ENCODE measurements at regions not wholly inside any gene's neighbourhood (a gene's known extent, or its start where the extent isn't known, plus 50 kb on each side); places are given as distances from the start of the nearest gene placed in this dataset.
A peak's percentile ranks its signal among the peaks of the same experiment; 100 is the strongest.

GRCh38 chr14:94889520-94890312 is 119.8 kb upstream of the GSC start:
- intact Hi-C loops (cut with DNase I): no loop called here
- no peak overlapping the region for H3K4me3 ChIP-seq
- no peak overlapping the region for H3K27ac ChIP-seq
- TF ChIP-seq POLR2AphosphoS5 (IDR thresholded peaks at IDR 0.05) (no peak), CTCF (IDR thresholded peaks at IDR 0.05) (no peak), EP300 (IDR thresholded peaks at IDR 0.05) (no peak), POLR2A (IDR thresholded peaks at IDR 0.05) (no peak)
- no peaks in the 10 kb centered on the region for H3K4me1 ChIP-seq
- no peaks in the 10 kb centered on the region for H3K27me3 ChIP-seq
- no peak for DNase-seq
- 91 to 96% methylated on average over 6 of the region's 6 CpGs for WGBS, 2 donors
- H3K36me3 ChIP-seq: no peaks in the 10 kb centered on the region
- no peaks in the 10 kb centered on the region for H3K9me3 ChIP-seq

- H3K4me1 ChIP-seq: no peaks in the 10 kb centered on the region
- no peak overlapping the region for H3K27ac ChIP-seq
- WGBS, 2 donors: 17 to 66% methylated on average over 12 of the region's 12 CpGs
- intact Hi-C loops (cut with DNase I): no loop called here
- no peaks in the 10 kb centered on the region for H3K9me3 ChIP-seq
- no peak for DNase-seq
- no peaks in the 10 kb centered on the region for H3K27me3 ChIP-seq
- no peaks in the 10 kb centered on the region for H3K36me3 ChIP-seq
- H3K4me3 ChIP-seq: no peak overlapping the region
- no peak for TF ChIP-seq EP300 (IDR thresholded peaks at IDR 0.05)
- peak in 1 of 2 donors; percentile 46 for TF ChIP-seq POLR2A (IDR thresholded peaks at IDR 0.05)
- no peak for TF ChIP-seq POLR2AphosphoS5 (IDR thresholded peaks at IDR 0.05)
- no peak for TF ChIP-seq CTCF (IDR thresholded peaks at IDR 0.05)
Observed at GRCh38 chr14:94888121-94888520, 118.2 kb upstream of the GSC start.

GRCh38 chr14:94887591-94887990 is 117.7 kb upstream of the GSC start:
- H3K4me3 ChIP-seq: no peak overlapping the region
- TF ChIP-seq POLR2A (IDR thresholded peaks at IDR 0.05): no peak
- no peak for TF ChIP-seq CTCF (IDR thresholded peaks at IDR 0.05)
- no peak for TF ChIP-seq POLR2AphosphoS5 (IDR thresholded peaks at IDR 0.05)
- TF ChIP-seq EP300 (IDR thresholded peaks at IDR 0.05): no peak
- H3K36me3 ChIP-seq: no peaks in the 10 kb centered on the region
- DNase-seq: no peak
- WGBS, 2 donors: 81 to 86% methylated on average over 10 of the region's 10 CpGs
- no peaks in the 10 kb centered on the region for H3K4me1 ChIP-seq
- no peaks in the 10 kb centered on the region for H3K27me3 ChIP-seq
- H3K27ac ChIP-seq: no peak overlapping the region
- H3K9me3 ChIP-seq: no peaks in the 10 kb centered on the region
- intact Hi-C loops (cut with DNase I): no loop called here

GRCh38 chr14:94886931-94887330 is 117.0 kb upstream of the GSC start:
- no peaks in the 10 kb centered on the region for H3K36me3 ChIP-seq
- DNase-seq: no peak
- H3K9me3 ChIP-seq: no peaks in the 10 kb centered on the region
- H3K4me1 ChIP-seq: no peaks in the 10 kb centered on the region
- TF ChIP-seq CTCF (IDR thresholded peaks at IDR 0.05) (no peak), EP300 (IDR thresholded peaks at IDR 0.05) (no peak), POLR2AphosphoS5 (IDR thresholded peaks at IDR 0.05) (no peak), POLR2A (IDR thresholded peaks at IDR 0.05) (no peak)
- WGBS, 2 donors: 74 to 93% methylated on average over 7 of the region's 7 CpGs
- intact Hi-C loops (cut with DNase I): no loop called here
- H3K27me3 ChIP-seq: no peaks in the 10 kb centered on the region
- H3K4me3 ChIP-seq: no peak overlapping the region
- H3K27ac ChIP-seq: no peak overlapping the region
